ENCODE measurements at regions not wholly inside any gene's neighbourhood (a gene's known extent, or its start where the extent isn't known, plus 50 kb on each side); places are given as distances from the start of the nearest gene placed in this dataset.

DNA sequence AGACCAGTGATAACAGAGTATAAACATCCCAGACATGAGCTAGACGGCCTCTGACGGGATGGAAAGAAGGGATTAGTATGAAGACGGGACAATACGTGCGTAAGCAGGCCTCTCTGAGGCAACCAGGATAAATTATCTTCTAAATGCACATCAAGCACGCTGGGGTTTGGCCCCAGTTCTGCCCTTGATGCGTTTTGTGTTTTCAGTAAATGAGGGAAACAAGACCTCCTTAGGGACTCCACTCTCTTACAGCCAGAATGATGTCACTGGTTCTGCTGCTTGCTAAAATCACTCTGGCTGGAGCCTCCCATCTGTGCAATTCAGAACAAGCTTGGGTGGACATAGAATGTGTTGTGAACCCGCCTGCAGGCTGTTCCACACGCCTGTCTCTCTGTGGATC lies 156.0 kb upstream of the MCTP2 start:
- TF ChIP-seq SP1 (IDR thresholded peaks at IDR 0.05; ENCODE audit: low read depth, low read length): no peak
- TF ChIP-seq TEAD4 (IDR thresholded peaks at IDR 0.05; ENCODE audit: low read depth, low read length): no peak
- TF ChIP-seq, protein P1, sequence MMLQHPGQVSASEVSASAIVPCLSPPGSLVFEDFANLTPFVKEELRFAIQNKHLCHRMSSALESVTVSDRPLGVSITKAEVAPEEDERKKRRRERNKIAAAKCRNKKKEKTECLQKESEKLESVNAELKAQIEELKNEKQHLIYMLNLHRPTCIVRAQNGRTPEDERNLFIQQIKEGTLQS (IDR thresholded peaks at IDR 0.05; ENCODE audit: insufficient read depth, low read depth, low read length): no peak
- no peak for TF ChIP-seq EZH2 (IDR thresholded peaks at IDR 0.05; ENCODE audit: low read depth, low read length, severe bottlenecking)
- TF ChIP-seq SP2 (IDR thresholded peaks at IDR 0.05; ENCODE audit: low read length): no peak
- TF ChIP-seq, protein P2, sequence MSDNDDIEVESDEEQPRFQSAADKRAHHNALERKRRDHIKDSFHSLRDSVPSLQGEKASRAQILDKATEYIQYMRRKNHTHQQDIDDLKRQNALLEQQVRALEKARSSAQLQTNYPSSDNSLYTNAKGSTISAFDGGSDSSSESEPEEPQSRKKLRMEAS (IDR thresholded peaks at IDR 0.05): no peak
- no peak for TF ChIP-seq EGR1 (IDR thresholded peaks at IDR 0.05; ENCODE audit: borderline replicate concordance, low read depth, low read length)
- no peak for TF ChIP-seq POU5F1 (IDR thresholded peaks at IDR 0.05; ENCODE audit: low read depth, low read length)
- no peak for TF ChIP-seq CBX8 (IDR thresholded peaks at IDR 0.05; ENCODE audit: borderline replicate concordance, low read depth, low read length)
- no peak for TF ChIP-seq CHD2 (IDR thresholded peaks at IDR 0.05; ENCODE audit: low read length)
- TF ChIP-seq KDM5A (IDR thresholded peaks at IDR 0.05; ENCODE audit: low read length): no peak
- Histone ChIP-seq H2BK120ac (replicated peaks; ENCODE audit: low read depth, low read length) (no peak overlapping the region), H3K18ac (ENCODE audit: extremely low read depth, low read length) (no peak overlapping the region), H2BK20ac (ENCODE audit: low read length) (no peak overlapping the region), H4K91ac (replicated peaks; ENCODE audit: insufficient read length, low read length) (no peak overlapping the region), H2AFZ (ENCODE audit: low read length) (no peak overlapping the region), H3K4me1 (replicated peaks in 1 of 4; ENCODE audit: control insufficient read depth in 3 of 4, insufficient read depth in 4 of 4, low read length in 3 of 4) (peaks cover 0 to 2% (median 0%) of the 10 kb centered on the region in 4 experiments; a peak in 1 of 7 replicates), H3K14ac (ENCODE audit: insufficient read length) (no peak overlapping the region), H3K23ac (ENCODE audit: insufficient read length) (no peak overlapping the region), H3K9me3 (ENCODE audit: insufficient read depth in 2 of 2, low read depth in 1 of 2, low read length in 1 of 2) (no peaks in the 10 kb centered on the region), H4K20me1 (replicated peaks in 1 of 2; ENCODE audit: control insufficient read depth in 1 of 2, insufficient read depth in 2 of 2, low read length in 2 of 2) (no peaks in the 10 kb centered on the region), H4K5ac (ENCODE audit: insufficient read length, low read depth, low read length) (no peak overlapping the region), H4K8ac (ENCODE audit: extremely low read depth, insufficient read depth, low read length) (no peak overlapping the region), H3K9ac (replicated peaks in 1 of 4; ENCODE audit: extremely low read depth in 1 of 4, low read depth in 3 of 4, low read length in 3 of 4) (no peak overlapping the region), H3K4ac (replicated peaks; ENCODE audit: insufficient read length, low read depth, low read length) (no peak overlapping the region), H3K23me2 (ENCODE audit: low read depth, low read length) (0 out of 2 replicates have a peak, but pooled peaks cover 2% of the 10 kb centered on the region), H3K56ac (replicated peaks; ENCODE audit: insufficient read length, low read depth, low read length) (no peak overlapping the region), H3K27me3 (replicated peaks in 1 of 4; ENCODE audit: control insufficient read depth in 3 of 4, extremely low read depth in 1 of 4, insufficient read depth in 3 of 4, low read length in 3 of 4) (no peaks in the 10 kb centered on the region), H2BK12ac (ENCODE audit: low read depth, low read length) (no peak overlapping the region), H3K36me3 (ENCODE audit: control insufficient read depth in 2 of 4, insufficient read depth in 4 of 4, low read length in 3 of 4) (no peaks in the 10 kb centered on the region), H3K79me1 (ENCODE audit: low read depth, low read length) (no peaks in the 10 kb centered on the region), H2BK15ac (ENCODE audit: low read length) (no peak overlapping the region), H3K4me2 (ENCODE audit: insufficient read depth in 1 of 2, low read depth in 2 of 2, low read length in 2 of 2) (no peak overlapping the region), H2AK5ac (ENCODE audit: low read depth, low read length) (no peak overlapping the region), H3K27ac (ENCODE audit: low read depth, low read length) (no peak overlapping the region), H2BK5ac (ENCODE audit: low read depth, low read length) (no peak overlapping the region), H3K4me3 (ENCODE audit: extremely low read depth in 1 of 4, insufficient read depth in 2 of 4, low read depth in 3 of 4, low read length in 4 of 4) (no peak overlapping the region), H3K79me2 (ENCODE audit: control insufficient read depth in 1 of 2, insufficient read depth in 2 of 2, low read length in 2 of 2) (no peaks in the 10 kb centered on the region)
- WGBS, 2 experiments (ENCODE audit: extremely low coverage in 1 of 2, insufficient coverage in 1 of 2, insufficient read length in 1 of 2, insufficient replicate concordance in 2 of 2, low coverage in 1 of 2, low lambda C conversion rate in 2 of 2, missing lambda C conversion rate in 1 of 2): 87% methylated on average over 9 of the region's 9 CpGs; no CpG with 5 or more reads in 1 of the 2 experiments
- no peak for FAIRE-seq
- CTCF ChIA-PET (ENCODE audit: partially characterized antibody): interaction anchor here (1.8 kb wide), 1 partner anchor 45 kb away, joined by 5 read pairs; no protein-coding TSS in a partner anchor
- POLR2A ChIA-PET (ENCODE audit: partially characterized antibody): no interaction called here
- no peak for DNase-seq (ENCODE audit: low read depth in 1 of 2, low spot score in 2 of 2)

Data from H1 (cell line).